Heart right ventricle (tissue), 16 donors: ENCODE measurements at regions not wholly inside any gene's neighbourhood (a gene's known extent, or its start where the extent isn't known, plus 50 kb on each side); places are given as distances from the start of the nearest gene placed in this dataset.

Source experiments
- ATAC-seq, 8 donors: fragments of 200-7000 bp; cut with Tn5 transposase; one replicate each; pipeline ENCODE4 v1.9.1; 2020; ENCODE audit warnings: mild to moderate bottlenecking in 8 of 8, moderate library complexity in 8 of 8, moderate number of reproducible peaks in 1 of 8
- DNase-seq, 2 donors: peaks; one replicate each; pipeline ENCODE4 v3.0.0-alpha.2; 2020
- H3K27ac ChIP-seq, 10 donors: fragments of 200-600 bp; sonication (generic) in 2 of 10; one replicate each; pipeline versions ENCODE4 v1.5.0 to v1.8.0; 2020 to 2022; ENCODE audit warnings: mild to moderate bottlenecking in 3 of 10
- H3K27me3 ChIP-seq, 7 donors: fragments of 200-600 bp; one replicate each; pipeline ENCODE4 v1.8.0; 2021 to 2022; ENCODE audit warnings: mild to moderate bottlenecking in 2 of 7
- H3K36me3 ChIP-seq, 9 donors: fragments of 200-600 bp; sonication (generic) in 1 of 9; one replicate each; pipeline versions ENCODE4 v1.5.0 to v1.8.0; 2020 to 2022; ENCODE audit warnings: mild to moderate bottlenecking in 2 of 9
- H3K4me1 ChIP-seq, 9 donors: fragments of 200-600 bp; sonication (generic) in 1 of 9; one replicate each; pipeline versions ENCODE4 v1.5.0 to v1.8.0; 2020 to 2022; ENCODE audit warnings: mild to moderate bottlenecking in 4 of 9
- H3K4me3 ChIP-seq, 10 donors: fragments of 200-600 bp; sonication (generic) in 2 of 10; one replicate each; pipeline versions ENCODE4 v1.5.0 to v1.8.0; 2020 to 2022; ENCODE audit warnings: mild to moderate bottlenecking in 7 of 10, moderate library complexity in 2 of 10
- H3K9me3 ChIP-seq, 11 donors: fragments of 200-600 bp in 10 of 11; sonication (generic) in 2 of 11; one replicate each; pipeline versions ENCODE4 v1.5.0 to v1.8.0; 2013 to 2022; ENCODE audit warnings: mild to moderate bottlenecking in 2 of 11, control low read depth in 1 of 11, moderate library complexity in 1 of 11
- WGBS, 2 donors: extraction: QIAGEN DNeasy Blood & Tissue Kit; methylation state at CpG; one replicate each; pipeline ENCODE4 v1.1.7; 2013; ENCODE audit warnings: inconsistent platforms in 1 of 2; 5-methylcytosine and 5-hydroxymethylcytosine counted together
- intact Hi-C, 10 donors: fragments of 100-400 bp; cut with DNase I; formaldehyde crosslinking; loops; one replicate each; pipeline versions ENCODE4 v1.11.1 to v1.14.2; 2022
- TF ChIP-seq, protein P1 (sequence below), 9 donors: fragments of 200-600 bp; sonication (generic) in 2 of 9; IDR thresholded peaks; one replicate each; pipeline versions ENCODE4 v1.5.0 to v1.8.0; 2021 to 2022; ENCODE audit warnings: antibody characterized with exemption in 9 of 9, mild to moderate bottlenecking in 5 of 9, moderate library complexity in 1 of 9
- donor health status: Arrhythmogenic right ventricular cardiomyopathy.
- donor health status: ischemic (EF 13 %, LVEDD 7.1; RV severe dilation, severe dysfunction).
- donor health status: healthy with polysubstance abuse.
- donor health status: DM: no; HTN: yes; CAD: no.
- donor health status: DM: no; HTN: no; CAD: no.
- donor health status: ischemic (EF 25% LVEDD 6.9; RV normal size, moderate dysfunction).
- donor health status: ischemic (EF 25% LVEDD 5.7; RV mildly dilated, moderate dysfunction).
- donor health status: healthy.
- donor health status: DM: yes; HTN: yes; CAD: no.
- donor health status: Ischemic cardiomyopathy.
- donor health status: ischemic (EF 35%, LVEDD 5.7; RV mildly dilated, moderate dysfunction).
- donor health status: nonischemic (EF 11% LVEDD 7.7; RV severe dilation, severe dysfunction).
- donor health status: DM: yes; HTN: yes; CAD: no.
- donor health status: PGD.
- donor health status: ischemic (EF 29% LVEDD 5.4; RV normal size, mild dysfunction).
- donor health status: nonischemic (EF 23%, LVEDD 6.1; RV moderate dilation, normal function).

- H3K27ac ChIP-seq: no peak overlapping the region
- no peak for DNase-seq
- no peak for ATAC-seq
- intact Hi-C loops: no loop called here
- 24 to 38% methylated on average over 1 of the region's 1 CpG for WGBS, 2 donors
- H3K4me1 ChIP-seq: no peaks in the 10 kb centered on the region
- H3K4me3 ChIP-seq: no peak overlapping the region
- H3K36me3 ChIP-seq: no peaks in the 10 kb centered on the region
- TF ChIP-seq, protein P1, sequence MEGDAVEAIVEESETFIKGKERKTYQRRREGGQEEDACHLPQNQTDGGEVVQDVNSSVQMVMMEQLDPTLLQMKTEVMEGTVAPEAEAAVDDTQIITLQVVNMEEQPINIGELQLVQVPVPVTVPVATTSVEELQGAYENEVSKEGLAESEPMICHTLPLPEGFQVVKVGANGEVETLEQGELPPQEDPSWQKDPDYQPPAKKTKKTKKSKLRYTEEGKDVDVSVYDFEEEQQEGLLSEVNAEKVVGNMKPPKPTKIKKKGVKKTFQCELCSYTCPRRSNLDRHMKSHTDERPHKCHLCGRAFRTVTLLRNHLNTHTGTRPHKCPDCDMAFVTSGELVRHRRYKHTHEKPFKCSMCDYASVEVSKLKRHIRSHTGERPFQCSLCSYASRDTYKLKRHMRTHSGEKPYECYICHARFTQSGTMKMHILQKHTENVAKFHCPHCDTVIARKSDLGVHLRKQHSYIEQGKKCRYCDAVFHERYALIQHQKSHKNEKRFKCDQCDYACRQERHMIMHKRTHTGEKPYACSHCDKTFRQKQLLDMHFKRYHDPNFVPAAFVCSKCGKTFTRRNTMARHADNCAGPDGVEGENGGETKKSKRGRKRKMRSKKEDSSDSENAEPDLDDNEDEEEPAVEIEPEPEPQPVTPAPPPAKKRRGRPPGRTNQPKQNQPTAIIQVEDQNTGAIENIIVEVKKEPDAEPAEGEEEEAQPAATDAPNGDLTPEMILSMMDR (IDR thresholded peaks at IDR 0.05): no peak
- H3K9me3 ChIP-seq: no peaks in the 10 kb centered on the region
- peaks cover 0 to 6% (median 0%) of the 10 kb centered on the region in 7 donors for H3K27me3 ChIP-seq
Measured at GRCh38 chr9:78552802-78553201, 255.9 kb downstream of the PSAT1 start.

GRCh38 chr9:78557540-78557939 lies 260.6 kb downstream of the PSAT1 start:
- intact Hi-C loops: no loop called here
- ATAC-seq: no peak
- no peak overlapping the region for H3K27ac ChIP-seq
- DNase-seq: no peak
- no peak overlapping the region for H3K4me3 ChIP-seq
- H3K36me3 ChIP-seq: no peaks in the 10 kb centered on the region
- H3K9me3 ChIP-seq: no peaks in the 10 kb centered on the region
- no peaks in the 10 kb centered on the region for H3K4me1 ChIP-seq
- H3K27me3 ChIP-seq: peaks cover 0 to under 1% (median 0%) of the 10 kb centered on the region in 7 donors
- 87 to 91% methylated on average over 5 of the region's 5 CpGs for WGBS, 2 donors
- TF ChIP-seq, protein P1 (IDR thresholded peaks at IDR 0.05): no peak

- Histone ChIP-seq H3K4me3 (no peak overlapping the region), H3K27me3 (peaks cover 0 to 5% (median 0%) of the 10 kb centered on the region in 7 donors), H3K27ac (no peak overlapping the region), H3K36me3 (no peaks in the 10 kb centered on the region), H3K4me1 (no peaks in the 10 kb centered on the region), H3K9me3 (no peaks in the 10 kb centered on the region)
- 65 to 67% methylated on average over 3 of the region's 3 CpGs for WGBS, 2 donors
- TF ChIP-seq, protein P1 (IDR thresholded peaks at IDR 0.05): no peak
- DNase-seq: no peak
- intact Hi-C loops: no loop called here
- no peak for ATAC-seq
Measured at GRCh38 chr9:78559449-78559885, 262.5 kb downstream of the PSAT1 start.

DNA sequence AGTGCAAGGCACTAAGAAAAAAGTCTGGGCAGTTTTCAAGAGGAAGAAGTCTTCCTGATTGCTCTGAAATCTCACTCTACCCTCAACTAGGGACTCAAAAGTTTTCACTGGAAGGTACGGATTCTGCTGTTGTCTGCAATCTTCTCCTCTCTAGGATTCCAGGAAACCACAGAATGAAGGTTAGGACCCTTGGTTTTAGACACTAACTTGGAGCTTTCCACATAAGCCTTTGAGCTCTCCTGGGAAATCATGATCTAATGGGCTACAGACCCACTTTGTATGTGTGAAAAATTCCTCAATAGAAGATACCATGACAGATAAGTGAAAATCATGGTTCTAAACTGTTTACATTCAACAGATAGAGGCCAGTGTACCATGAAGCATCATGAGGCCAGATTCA lies 265.1 kb downstream of the PSAT1 start:
- DNase-seq: no peak
- 54 to 69% methylated on average over 1 of the region's 1 CpG for whole genome bisulfite sequencing, 2 donors
- no peaks in the 10 kb centered on the region for H3K4me1 ChIP-seq
- no peaks in the 10 kb centered on the region for H3K9me3 ChIP-seq
- H3K4me3 ChIP-seq: no peak overlapping the region
- TF ChIP-seq, protein P1 (IDR thresholded peaks at IDR 0.05): no peak
- no peak for ATAC-seq
- H3K36me3 ChIP-seq: no peaks in the 10 kb centered on the region
- peaks cover 0 to 5% (median 0%) of the 10 kb centered on the region in 7 donors for H3K27me3 ChIP-seq
- H3K27ac ChIP-seq: no peak overlapping the region
- intact Hi-C loops: no loop called here
